ENCODE measurements at regions not wholly inside any gene's neighbourhood (a gene's known extent, or its start where the extent isn't known, plus 50 kb on each side); places are given as distances from the start of the nearest gene placed in this dataset.

DNA sequence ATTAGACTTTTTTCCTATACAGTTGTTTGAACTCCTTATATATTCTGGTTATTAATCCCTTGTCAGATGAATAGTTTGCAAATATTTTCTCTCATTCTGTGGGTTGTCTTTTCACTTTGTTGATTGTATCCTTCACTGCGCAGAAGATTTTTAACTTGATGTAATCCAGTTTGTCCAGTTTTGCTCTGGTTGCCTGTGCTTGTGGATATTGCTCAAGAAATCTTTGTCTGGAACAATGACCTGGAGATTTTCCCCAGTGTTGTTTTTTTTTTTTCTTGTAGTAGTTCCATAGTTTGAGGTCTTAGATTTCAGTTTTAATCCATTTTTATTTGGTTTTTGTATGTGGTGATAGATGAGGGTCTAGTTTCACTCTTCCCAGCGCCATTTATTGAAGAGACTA, 289.8 kb upstream of the SPOCK3 start (continued):
- TF ChIP-seq ATF3 (CRISPR knock-in tag; IDR thresholded peaks at IDR 0.05), result no peak
- TF ChIP-seq ZNF317 (CRISPR knock-in tag; IDR thresholded peaks at IDR 0.05), result no peak
- TF ChIP-seq ONECUT2 (CRISPR knock-in tag; IDR thresholded peaks at IDR 0.05), result no peak
- TF ChIP-seq ZNF121 (CRISPR knock-in tag; IDR thresholded peaks at IDR 0.05), result no peak

- H3K4me1 ChIP-seq (ENCODE audit: insufficient read depth, low read length), result no peaks in the 10 kb centered on the region
- WGBS (ENCODE audit: low lambda C conversion rate), result 0% methylated on average over 1 of the region's 1 CpG
- CTCF ChIA-PET (ENCODE audit: low intra/inter-chr PET ratio, low total read pairs), result no interaction called here
- FAIRE-seq (no peak), DNase-seq (ENCODE audit: low spot score) (no peak), ATAC-seq (no peak)
- no peak overlapping the region for H3K4me2 ChIP-seq (ENCODE audit: low read depth, low read length)
- no peak overlapping the region for H2AFZ ChIP-seq (ENCODE audit: low read length)
- POLR2A ChIA-PET, result no interaction called here
- no peak overlapping the region for H3K27ac ChIP-seq (ENCODE audit: extremely low read length, insufficient read depth, low read length)
- no peaks in the 10 kb centered on the region for H3K27me3 ChIP-seq (ENCODE audit: control insufficient read depth in 1 of 2, insufficient read depth in 2 of 2, low read length in 2 of 2)
- H4K20me1 ChIP-seq (ENCODE audit: insufficient read depth, low read length), result no peaks in the 10 kb centered on the region
- H3K4me3 ChIP-seq (replicated peaks in 1 of 3; ENCODE audit: insufficient read depth in 1 of 3, low read depth in 2 of 3, low read length in 3 of 3), result no peak overlapping the region
- H3K9me3 ChIP-seq (ENCODE audit: low read length), result peaks cover 48% of the 10 kb centered on the region
- intact Hi-C loops (cut with micrococcal nuclease; ENCODE audit: unreplicated experiment), result no loop called here
- H3K79me2 ChIP-seq (ENCODE audit: insufficient read depth, low read length), result no peaks in the 10 kb centered on the region
- in situ Hi-C loops (cut with HindIII; ENCODE audit: extremely low pct_ligation_motif_present, low pct_unique_long_range_greater_than_20kb), result no loop called here
- H3K36me3 ChIP-seq (replicated peaks in 1 of 2; ENCODE audit: control insufficient read depth in 1 of 2, insufficient read depth in 2 of 2, low read length in 2 of 2), result no peaks in the 10 kb centered on the region
- H3K9ac ChIP-seq (ENCODE audit: insufficient read depth, low read depth, low read length), result no peak overlapping the region
- TF ChIP-seq SP5 (CRISPR knock-in tag; IDR thresholded peaks at IDR 0.05; ENCODE audit: borderline replicate concordance, low read depth) (no peak), POLR2A (IDR thresholded peaks at IDR 0.05; ENCODE audit: insufficient read depth in 1 of 2, low read depth in 2 of 2, low read length in 2 of 2) (no peak), SAFB2 (CRISPR knock-in tag; IDR thresholded peaks at IDR 0.05; ENCODE audit: borderline replicate concordance, low read depth) (no peak), ATF1 (CRISPR knock-in tag; IDR thresholded peaks at IDR 0.05) (no peak), ZNF703 (CRISPR knock-in tag; IDR thresholded peaks at IDR 0.05; ENCODE audit: borderline replicate concordance) (no peak), ETV5 (CRISPR knock-in tag; IDR thresholded peaks at IDR 0.05; ENCODE audit: borderline replicate concordance) (no peak), AKNA (CRISPR knock-in tag; IDR thresholded peaks at IDR 0.05; ENCODE audit: borderline replicate concordance) (no peak), ZNF788 (CRISPR knock-in tag; IDR thresholded peaks at IDR 0.05; ENCODE audit: borderline replicate concordance) (no peak)
- no TSS peak for BruUV-seq (replicated peaks)
Observed at GRCh38 chr4:167537761-167538160, 303.5 kb upstream of the SPOCK3 start.

Data from HepG2 (cell line).